ENCODE measurements at regions not wholly inside any gene's neighbourhood (a gene's known extent, or its start where the extent isn't known, plus 50 kb on each side); places are given as distances from the start of the nearest gene placed in this dataset.
A peak's percentile ranks its signal among the peaks of the same experiment; 100 is the strongest.

DNA sequence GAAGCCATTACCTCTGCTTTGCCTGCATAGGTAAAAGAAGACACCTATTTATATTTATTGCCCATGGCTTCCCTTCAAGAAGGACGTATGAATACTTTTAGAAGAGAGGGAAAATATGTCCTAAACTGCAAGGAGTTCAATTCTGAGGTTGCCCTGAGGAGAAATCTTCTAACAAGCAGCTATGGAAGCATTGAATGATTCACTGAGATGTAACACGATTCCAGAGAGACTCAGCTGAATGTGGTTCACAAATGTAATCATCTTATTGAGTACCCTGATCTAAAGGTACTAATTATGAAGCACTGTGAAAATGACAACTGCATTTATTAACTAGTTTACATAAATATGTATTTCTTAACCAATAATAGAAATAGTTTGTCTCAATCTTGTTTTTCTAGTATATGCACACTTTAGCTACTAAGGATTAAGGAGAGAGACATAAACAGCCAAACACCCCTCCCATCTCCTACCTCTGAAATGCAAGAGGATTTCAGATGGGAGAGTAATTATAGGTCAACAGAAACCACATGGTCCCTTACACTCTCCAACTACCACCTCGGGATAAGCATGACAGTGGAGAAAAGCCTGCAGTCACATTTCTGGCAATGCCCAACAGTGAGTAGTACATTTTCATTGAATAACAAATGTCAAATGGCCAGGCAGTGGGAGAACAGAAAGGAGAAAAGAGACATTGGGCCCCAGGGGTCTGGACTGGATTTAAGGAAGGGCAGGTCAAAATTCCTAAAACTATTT lies 506.2 kb upstream of the IL12A start:
- FAIRE-seq: peak; percentile 81
- H3K9me3 ChIP-seq (ENCODE audit: control insufficient read depth, low read depth, low read length): no peaks in the 10 kb centered on the region
- no peak overlapping the region for H3K4me3 ChIP-seq (ENCODE audit: control insufficient read depth in 2 of 3, extremely low read depth in 1 of 3, insufficient read depth in 2 of 3, low read depth in 1 of 3, low read length in 3 of 3)
- TF ChIP-seq, protein P1, sequence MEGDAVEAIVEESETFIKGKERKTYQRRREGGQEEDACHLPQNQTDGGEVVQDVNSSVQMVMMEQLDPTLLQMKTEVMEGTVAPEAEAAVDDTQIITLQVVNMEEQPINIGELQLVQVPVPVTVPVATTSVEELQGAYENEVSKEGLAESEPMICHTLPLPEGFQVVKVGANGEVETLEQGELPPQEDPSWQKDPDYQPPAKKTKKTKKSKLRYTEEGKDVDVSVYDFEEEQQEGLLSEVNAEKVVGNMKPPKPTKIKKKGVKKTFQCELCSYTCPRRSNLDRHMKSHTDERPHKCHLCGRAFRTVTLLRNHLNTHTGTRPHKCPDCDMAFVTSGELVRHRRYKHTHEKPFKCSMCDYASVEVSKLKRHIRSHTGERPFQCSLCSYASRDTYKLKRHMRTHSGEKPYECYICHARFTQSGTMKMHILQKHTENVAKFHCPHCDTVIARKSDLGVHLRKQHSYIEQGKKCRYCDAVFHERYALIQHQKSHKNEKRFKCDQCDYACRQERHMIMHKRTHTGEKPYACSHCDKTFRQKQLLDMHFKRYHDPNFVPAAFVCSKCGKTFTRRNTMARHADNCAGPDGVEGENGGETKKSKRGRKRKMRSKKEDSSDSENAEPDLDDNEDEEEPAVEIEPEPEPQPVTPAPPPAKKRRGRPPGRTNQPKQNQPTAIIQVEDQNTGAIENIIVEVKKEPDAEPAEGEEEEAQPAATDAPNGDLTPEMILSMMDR (optimal IDR thresholded peaks at IDR 0.05 in 1 of 3, IDR thresholded peaks at IDR 0.05 in 1 of 3, conservative IDR thresholded peaks at IDR 0.05 in 1 of 3; ENCODE audit: extremely low read depth in 1 of 3, insufficient read depth in 2 of 3, low read length in 3 of 3): no peak
- TF ChIP-seq EZH2 (IDR thresholded peaks at IDR 0.05; ENCODE audit: low read length): no peak
- no peaks in the 10 kb centered on the region for H3K36me3 ChIP-seq (ENCODE audit: control insufficient read depth in 2 of 2, extremely low read depth in 1 of 2, insufficient read depth in 2 of 2, low read length in 2 of 2)
- H3K4me2 ChIP-seq (ENCODE audit: control insufficient read depth, extremely low read depth, insufficient read depth, low read depth, low read length): no peak overlapping the region
- DNase-seq (ENCODE audit: low read depth, low spot score): no peak
- no peak overlapping the region for H3K27ac ChIP-seq (ENCODE audit: control insufficient read depth, insufficient read depth, low read length)
- dilution Hi-C loops (cut with MboI; ENCODE audit: extremely low pct_ligation_motif_present, low sequenced_read_pairs): no loop called here
- H2AFZ ChIP-seq (ENCODE audit: control insufficient read depth, low read length): no peak overlapping the region
- H3K27me3 ChIP-seq (ENCODE audit: control insufficient read depth, extremely low read depth, insufficient read depth, low read length): no peaks in the 10 kb centered on the region
- H3K9ac ChIP-seq (ENCODE audit: control insufficient read depth, extremely low read depth, insufficient read depth, low read length): no peak overlapping the region
- no peaks in the 10 kb centered on the region for H3K9me1 ChIP-seq (ENCODE audit: control insufficient read depth, extremely low read depth, insufficient read depth, low read length)
- no peaks in the 10 kb centered on the region for H4K20me1 ChIP-seq (ENCODE audit: control insufficient read depth, extremely low read depth, insufficient read depth, low read length)
- H3K4me1 ChIP-seq (ENCODE audit: control insufficient read depth, extremely low read depth, insufficient read depth, low read length): peaks cover 10% of the 10 kb centered on the region
- H3K79me2 ChIP-seq (ENCODE audit: control insufficient read depth, insufficient read depth, low read length): no peaks in the 10 kb centered on the region

DNA sequence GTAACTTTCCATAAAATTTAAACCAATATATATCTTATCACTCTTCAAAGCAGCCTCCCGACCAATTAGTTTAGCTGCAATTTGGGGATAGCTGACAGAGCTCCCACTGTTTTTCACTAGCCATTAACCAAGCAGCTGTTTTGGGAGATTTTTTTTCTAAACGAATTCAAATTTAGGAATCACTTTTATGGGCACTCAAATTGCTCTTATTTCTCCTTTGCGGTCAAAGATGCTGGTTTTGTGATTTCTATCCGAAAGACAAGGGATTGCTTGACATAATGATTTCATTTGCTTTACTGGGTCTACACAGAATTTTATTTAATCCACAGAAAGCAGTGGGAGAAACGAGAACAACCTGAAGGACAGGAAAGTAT lies 505.7 kb upstream of the IL12A start:
- Histone ChIP-seq H3K27ac (ENCODE audit: control insufficient read depth, insufficient read depth, low read length) (no peak overlapping the region), H3K4me2 (ENCODE audit: control insufficient read depth, extremely low read depth, insufficient read depth, low read depth, low read length) (no peak overlapping the region), H3K36me3 (ENCODE audit: control insufficient read depth in 2 of 2, extremely low read depth in 1 of 2, insufficient read depth in 2 of 2, low read length in 2 of 2) (no peaks in the 10 kb centered on the region), H3K27me3 (ENCODE audit: control insufficient read depth, extremely low read depth, insufficient read depth, low read length) (no peaks in the 10 kb centered on the region), H3K79me2 (ENCODE audit: control insufficient read depth, insufficient read depth, low read length) (no peaks in the 10 kb centered on the region), H3K4me1 (ENCODE audit: control insufficient read depth, extremely low read depth, insufficient read depth, low read length) (peaks cover 10% of the 10 kb centered on the region), H4K20me1 (ENCODE audit: control insufficient read depth, extremely low read depth, insufficient read depth, low read length) (no peaks in the 10 kb centered on the region), H3K9ac (ENCODE audit: control insufficient read depth, extremely low read depth, insufficient read depth, low read length) (no peak overlapping the region), H3K9me1 (ENCODE audit: control insufficient read depth, extremely low read depth, insufficient read depth, low read length) (no peaks in the 10 kb centered on the region), H2AFZ (ENCODE audit: control insufficient read depth, low read length) (no peak overlapping the region), H3K9me3 (ENCODE audit: control insufficient read depth, low read depth, low read length) (no peaks in the 10 kb centered on the region), H3K4me3 (ENCODE audit: control insufficient read depth in 2 of 3, extremely low read depth in 1 of 3, insufficient read depth in 2 of 3, low read depth in 1 of 3, low read length in 3 of 3) (no peak overlapping the region)
- no peak for TF ChIP-seq EZH2 (IDR thresholded peaks at IDR 0.05; ENCODE audit: low read length)
- TF ChIP-seq, protein P1 (optimal IDR thresholded peaks at IDR 0.05 in 1 of 3, IDR thresholded peaks at IDR 0.05 in 1 of 3, conservative IDR thresholded peaks at IDR 0.05 in 1 of 3; ENCODE audit: extremely low read depth in 1 of 3, insufficient read depth in 2 of 3, low read length in 3 of 3): no peak
- dilution Hi-C loops (cut with MboI; ENCODE audit: extremely low pct_ligation_motif_present, low sequenced_read_pairs): no loop called here
- FAIRE-seq: no peak
- DNase-seq (ENCODE audit: low read depth, low spot score): no peak
